ENCODE measurements at regions not wholly inside any gene's neighbourhood (a gene's known extent, or its start where the extent isn't known, plus 50 kb on each side); places are given as distances from the start of the nearest gene placed in this dataset.
A peak's percentile ranks its signal among the peaks of the same experiment; 100 is the strongest.
"Not testable (repeated sequence)": the region's sequence is repeated elsewhere in the genome, so short reads cannot be mapped to it uniquely, and the experiment has no call there.

GRCh38 chr5:114949756-114950155 lies 220.0 kb downstream of the TRIM36 start:
- no peak for DNase-seq

DNA sequence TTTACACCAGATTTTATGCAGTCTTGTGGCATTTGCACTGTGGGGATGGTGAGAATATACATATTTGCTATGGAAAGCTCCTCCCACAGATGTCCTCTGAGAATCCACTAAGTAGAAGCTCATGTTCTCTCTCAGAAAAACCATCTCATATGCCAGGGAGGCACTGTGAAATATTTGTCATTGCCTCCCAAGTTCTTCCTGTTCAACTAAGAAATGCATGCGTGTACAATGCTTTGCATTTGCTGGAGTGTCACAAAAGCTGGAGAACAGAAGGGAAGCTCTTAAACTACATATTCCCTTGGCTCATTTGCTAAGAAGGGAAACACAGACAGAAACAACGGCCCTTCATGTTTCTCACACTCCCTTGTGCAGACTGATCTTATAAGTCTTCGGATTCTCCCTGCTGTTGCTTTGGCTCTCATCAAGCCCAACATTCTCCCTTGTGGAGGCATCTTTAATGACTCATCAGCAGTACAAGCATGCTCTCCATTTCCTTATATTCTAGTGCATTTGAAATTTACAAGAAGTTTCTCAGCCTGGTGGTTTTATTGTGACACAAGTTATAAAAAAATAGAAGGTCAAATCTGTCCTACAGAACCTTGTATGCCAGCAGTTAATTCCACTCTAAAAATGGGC lies 220.6 kb downstream of the TRIM36 start:
- peak; percentile 6 for DNase-seq

GRCh38 chr5:114948363-114948762 lies 221.3 kb downstream of the TRIM36 start:
- no peak for DNase-seq

DNA sequence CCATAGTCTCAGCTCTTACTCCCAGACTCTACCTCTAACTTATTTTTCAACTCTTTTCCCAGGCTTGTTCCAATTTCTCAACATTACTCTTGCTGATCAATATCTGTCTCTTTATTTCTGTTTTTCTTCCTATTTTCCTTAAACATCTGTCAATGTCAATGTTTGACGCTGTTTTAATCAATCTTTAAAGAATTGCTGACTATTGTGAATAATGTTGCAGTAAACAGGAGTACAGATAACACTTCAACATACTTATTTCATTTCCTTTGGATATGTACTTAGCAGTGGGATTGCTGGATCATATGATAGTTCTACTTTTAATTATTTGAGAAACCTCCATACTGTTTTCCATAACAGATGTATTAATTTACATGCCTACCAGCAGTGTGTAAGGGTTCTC lies 229.0 kb downstream of the TRIM36 start:
- DNase-seq = no peak

GRCh38 chr5:114935490-114935889 lies 234.2 kb downstream of the TRIM36 start:
- DNase-seq = no peak

DNA sequence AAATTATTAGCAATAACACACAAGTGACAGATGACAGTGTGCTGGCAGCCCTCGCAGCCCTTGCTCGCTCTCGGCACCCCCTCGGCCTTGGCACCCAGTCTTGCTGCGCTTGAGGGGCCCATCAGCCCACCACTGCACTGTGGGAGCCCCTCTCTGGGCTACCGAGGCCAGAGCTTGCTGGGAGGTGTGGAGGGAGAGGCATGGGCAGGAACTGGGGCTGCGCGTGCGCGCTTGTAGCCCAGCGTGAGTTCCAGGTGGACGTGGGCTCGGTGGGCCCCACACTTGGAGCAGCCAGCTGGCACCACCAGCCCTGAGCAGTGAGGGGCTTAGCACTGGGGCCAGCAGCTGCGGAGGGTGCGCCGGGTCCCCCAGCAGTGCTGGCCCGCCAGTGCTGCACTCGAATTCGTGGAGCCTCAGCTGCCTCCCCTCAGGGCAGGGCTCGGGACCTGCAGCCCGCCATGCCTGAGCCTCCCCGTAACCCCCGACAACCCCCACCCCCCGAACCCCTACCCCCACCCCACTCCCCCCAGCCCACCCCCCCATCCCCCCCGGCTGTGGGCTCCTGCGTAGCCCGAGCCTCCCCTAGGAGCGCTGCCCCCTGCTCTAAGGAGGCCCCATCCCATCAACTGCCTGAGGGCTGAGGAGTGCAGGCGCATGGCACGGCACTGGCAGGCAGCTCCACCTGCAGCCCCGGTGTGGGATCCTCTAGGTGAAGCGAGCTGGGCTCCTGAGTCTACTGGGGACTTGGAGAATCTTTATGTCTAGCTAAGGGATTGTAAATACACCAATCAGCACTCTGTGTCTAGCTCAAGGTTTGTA lies 240.9 kb downstream of the TRIM36 start:
- DNase-seq = no peak

GRCh38 chr5:114924769-114925168 lies 244.9 kb downstream of the TRIM36 start:
- no peak for DNase-seq

GRCh38 chr5:114912189-114912920 lies 257.4 kb downstream of the TRIM36 start:
- DNase-seq = no peak

- DNase-seq = no peak
These were observed 259.0 kb downstream of the TRIM36 start for GRCh38 chr5:114910727-114911126.

GRCh38 chr5:114909424-114909823 lies 260.3 kb downstream of the TRIM36 start:
- DNase-seq = no peak

- no peak for DNase-seq
These were observed 265.9 kb downstream of the TRIM36 start for GRCh38 chr5:114903767-114904166.

GRCh38 chr5:114898602-114899001 lies 271.1 kb downstream of the TRIM36 start:
- DNase-seq = no peak

GRCh38 chr5:114883675-114884074 lies 286.0 kb downstream of the TRIM36 start:
- DNase-seq = no peak

GRCh38 chr5:114859438-114859735 lies 310.3 kb downstream of the TRIM36 start:
- DNase-seq = no peak

DNA sequence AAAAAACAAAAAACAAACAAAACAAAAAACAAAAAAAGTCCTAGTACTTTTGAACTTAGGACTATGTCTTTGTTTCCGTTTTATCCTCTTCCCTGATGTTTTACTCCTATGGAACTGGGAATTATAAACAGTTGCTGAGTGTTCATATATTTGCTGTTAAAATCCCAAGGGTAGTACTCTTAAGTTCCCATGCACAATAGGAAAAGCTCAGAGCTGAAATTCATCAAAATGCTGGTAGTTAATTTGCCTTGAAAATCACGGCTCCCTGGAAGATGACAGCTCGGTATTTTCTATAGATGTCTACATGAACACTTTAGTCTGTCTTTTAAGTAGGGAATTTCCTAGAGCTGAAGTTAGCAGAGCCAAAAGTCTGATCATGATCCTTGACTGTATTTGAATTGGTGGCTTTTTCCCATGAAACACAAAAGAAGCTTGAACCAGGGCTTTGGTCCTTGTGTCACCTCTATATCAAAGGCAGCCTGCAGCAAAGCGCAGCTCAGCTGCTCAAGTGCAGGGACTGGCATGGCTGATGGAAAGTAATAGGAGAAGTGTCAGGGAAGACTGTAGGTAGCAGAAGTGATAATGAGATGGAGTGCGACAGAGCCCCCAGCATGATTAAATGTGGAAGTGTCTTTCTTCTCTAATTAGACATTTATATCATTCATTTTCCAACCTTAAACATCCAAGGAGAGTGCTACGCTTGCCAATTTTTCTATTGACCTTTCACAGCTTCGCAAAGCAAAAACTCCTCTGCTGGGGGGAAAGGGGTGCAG lies 310.9 kb downstream of the TRIM36 start:
- DNase-seq = no peak

- DNase-seq = peak; percentile 53
These were observed 311.7 kb downstream of the TRIM36 start for GRCh38 chr5:114857941-114858551.

GRCh38 chr5:114844711-114845110 lies 325.0 kb downstream of the TRIM36 start:
- not testable (repeated sequence) for DNase-seq

GRCh38 chr5:114839360-114839759 lies 330.3 kb downstream of the TRIM36 start:
- no peak for DNase-seq

GRCh38 chr5:114838937-114839336 lies 330.8 kb downstream of the TRIM36 start:
- DNase-seq = no peak

DNA sequence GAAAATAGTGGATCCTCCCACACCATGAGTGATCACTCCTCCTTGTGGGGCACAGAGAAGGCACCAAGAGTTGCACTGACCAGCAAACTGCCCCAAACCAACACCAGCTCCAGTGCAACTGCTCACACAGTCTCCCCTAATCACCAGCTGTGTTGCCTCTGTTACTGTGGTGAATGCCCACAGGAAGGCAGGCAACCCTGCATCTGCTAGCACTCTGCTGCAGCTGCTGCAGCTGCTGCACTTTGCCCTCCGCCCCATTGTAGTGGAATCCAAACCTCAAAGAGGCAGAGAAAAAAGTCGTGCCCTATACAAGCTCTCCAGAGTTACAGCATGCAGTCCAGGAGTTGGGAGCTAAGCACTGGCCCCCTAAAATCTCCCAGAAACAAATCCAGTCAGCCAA lies 339.6 kb downstream of the TRIM36 start:
- no peak for DNase-seq

DNA sequence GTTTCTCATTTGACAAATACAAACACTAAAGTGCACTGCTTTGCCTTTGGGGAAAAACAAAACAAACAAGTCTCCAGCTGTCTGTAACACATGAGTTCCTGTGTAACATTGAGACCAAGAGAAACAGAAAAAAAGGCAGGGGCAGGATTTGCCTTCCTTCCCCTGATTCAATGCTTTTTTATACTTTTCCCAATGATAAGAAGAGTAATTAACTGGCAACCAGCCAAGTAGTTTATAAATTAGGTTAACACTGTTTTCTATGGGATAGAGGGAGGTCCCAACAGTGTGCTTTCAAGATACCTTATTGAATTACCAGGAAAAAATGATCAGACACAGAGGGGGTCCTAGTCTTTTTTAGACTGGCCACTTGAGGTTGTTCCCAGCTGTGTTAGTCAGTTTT lies 346.8 kb downstream of the TRIM36 start:
- no peak for DNase-seq

GRCh38 chr5:114822436-114822835 lies 347.3 kb downstream of the TRIM36 start:
- DNase-seq = no peak

GRCh38 chr5:114790403-114790792 lies 379.3 kb downstream of the TRIM36 start:
- DNase-seq = no peak
